GM23248 (cell line): ENCODE measurements at regions not wholly inside any gene's neighbourhood (a gene's known extent, or its start where the extent isn't known, plus 50 kb on each side); places are given as distances from the start of the nearest gene placed in this dataset.

ENCODE experiments used
- DNase-seq: peaks from one replicate; pipeline ENCODE4 v3.0.0-alpha.2; 2015
- H2AFZ ChIP-seq: fragments of 200-600 bp; sonication (generic); 2 replicates; pipeline ENCODE4 v1.6.1; 2016; ENCODE audit warnings: antibody characterized with exemption
- H3F3A ChIP-seq: fragments of 200-600 bp; sonication (generic); 2 replicates; pipeline ENCODE4 v1.6.1; 2016; ENCODE audit warnings: mild to moderate bottlenecking, antibody characterized with exemption, mixed run types; ENCODE audit not compliant: insufficient read depth
- H3K27ac ChIP-seq: fragments of 200-600 bp; sonication (generic); 2 replicates; pipeline ENCODE4 v1.5.1; 2016; ENCODE audit warnings: mild to moderate bottlenecking
- H3K27me3 ChIP-seq: fragments of 200-600 bp; sonication (generic); replicated peaks from 2 replicates; pipeline ENCODE4 v1.6.1; 2016; ENCODE audit warnings: mild to moderate bottlenecking; ENCODE audit not compliant: insufficient read depth
- H3K36me3 ChIP-seq: fragments of 200-600 bp; sonication (generic); 2 replicates; pipeline ENCODE4 v1.6.1; 2016; ENCODE audit warnings: low read depth, mild to moderate bottlenecking
- H3K4me1 ChIP-seq: fragments of 200-600 bp; sonication (generic); 2 replicates; pipeline ENCODE4 v1.6.1; 2016; ENCODE audit warnings: mild to moderate bottlenecking; ENCODE audit not compliant: insufficient read depth
- H3K4me2 ChIP-seq: fragments of 200-600 bp; sonication (generic); one replicate; pipeline ENCODE4 v1.6.1; 2016; ENCODE audit warnings: mild to moderate bottlenecking; ENCODE audit not compliant: unreplicated experiment
- H3K4me3 ChIP-seq: fragments of 200-600 bp; sonication (generic); 2 replicates; pipeline ENCODE4 v1.5.1; 2016; ENCODE audit warnings: mild to moderate bottlenecking
- H3K79me2 ChIP-seq: fragments of 200-600 bp; sonication (generic); 2 replicates; pipeline ENCODE4 v1.6.1; 2016; ENCODE audit warnings: mild to moderate bottlenecking; ENCODE audit not compliant: insufficient read depth
- H3K9ac ChIP-seq: fragments of 200-600 bp; sonication (generic); 2 replicates; pipeline ENCODE4 v1.6.1; 2016; ENCODE audit warnings: mild to moderate bottlenecking
- H3K9me2 ChIP-seq: fragments of 200-600 bp; sonication (generic); 2 replicates; pipeline ENCODE4 v1.6.1; 2016; ENCODE audit warnings: mixed run types, mild to moderate bottlenecking, moderate library complexity; ENCODE audit not compliant: insufficient read depth
- H3K9me3 ChIP-seq: fragments of 200-600 bp; sonication (generic); one replicate; pipeline ENCODE4 v1.6.1; 2017; ENCODE audit warnings: low read depth
- H4K20me1 ChIP-seq: fragments of 200-600 bp; sonication (generic); 2 replicates; pipeline ENCODE4 v1.6.0; 2016; ENCODE audit not compliant: insufficient read depth
- EZH2 ChIP-seq: fragments of 200-600 bp; sonication (generic); IDR thresholded peaks from 2 replicates; pipeline ENCODE4 v1.6.1; 2018; ENCODE audit warnings: antibody characterized with exemption, mild to moderate bottlenecking; ENCODE audit not compliant: insufficient read depth, poor library complexity, severe bottlenecking
- EZH2phosphoT487 ChIP-seq: fragments of 200-600 bp; sonication (generic); IDR thresholded peaks from 2 replicates; pipeline ENCODE4 v1.6.1; 2018; ENCODE audit warnings: antibody characterized with exemption, moderate library complexity, mild to moderate bottlenecking, low read depth; ENCODE audit not compliant: insufficient read depth
- WGBS, 2 experiments: methylation state at CpG; one replicate each; pipeline ENCODE4 v1.1.6; 2015 to 2017; ENCODE audit warnings: low lambda C conversion rate in 2 of 2, low coverage in 1 of 2; ENCODE audit errors: missing lambda C conversion rate in 2 of 2; 5-methylcytosine and 5-hydroxymethylcytosine counted together
- in situ Hi-C: fragments of 300-500 bp; cut with MboI; formaldehyde crosslinking; loops from 2 replicates; pipeline ENCODE4 v1.15.0; 2020

GRCh38 chr11:112477581-112478317, 217.1 kb upstream of the PLET1 start:
- in situ Hi-C loops: no loop called here
- H2AFZ ChIP-seq: no peak overlapping the region
- H3K4me1 ChIP-seq: no peaks in the 10 kb centered on the region
- WGBS, 2 experiments: 73 to 80% methylated on average over 6 of the region's 6 CpGs
- no peak overlapping the region for H3K4me3 ChIP-seq
- H3F3A ChIP-seq: no peaks in the 10 kb centered on the region
- TF ChIP-seq EZH2phosphoT487: no peak
- no peak for TF ChIP-seq EZH2
- no peaks in the 10 kb centered on the region for H3K9me3 ChIP-seq
- H3K9me2 ChIP-seq: no peaks in the 10 kb centered on the region
- peaks cover 4% of the 10 kb centered on the region; the same call in 1 of the 2 replicates for H3K27me3 ChIP-seq
- no peaks in the 10 kb centered on the region for H3K36me3 ChIP-seq
- H3K79me2 ChIP-seq: no peaks in the 10 kb centered on the region
- DNase-seq: no peak
- H3K4me2 ChIP-seq: no peak overlapping the region
- no peak overlapping the region for H3K27ac ChIP-seq
- H3K9ac ChIP-seq: no peak overlapping the region
- H4K20me1 ChIP-seq: no peaks in the 10 kb centered on the region

GRCh38 chr11:112478806-112479205, 218.1 kb upstream of the PLET1 start:
- Histone ChIP-seq H3K9me3 (no peaks in the 10 kb centered on the region), H3K36me3 (no peaks in the 10 kb centered on the region), H3K27me3 (no peaks in the 10 kb centered on the region; the same call in 1 of the 2 replicates), H3K4me3 (no peak overlapping the region), H3K27ac (no peak overlapping the region), H3F3A (no peaks in the 10 kb centered on the region), H3K4me1 (no peaks in the 10 kb centered on the region), H3K9me2 (no peaks in the 10 kb centered on the region), H4K20me1 (no peaks in the 10 kb centered on the region), H3K79me2 (no peaks in the 10 kb centered on the region), H2AFZ (no peak overlapping the region), H3K9ac (no peak overlapping the region), H3K4me2 (no peak overlapping the region)
- WGBS, 2 experiments: 88 to 90% methylated on average over 4 of the region's 4 CpGs
- in situ Hi-C loops: no loop called here
- DNase-seq: no peak
- no peak for TF ChIP-seq EZH2
- TF ChIP-seq EZH2phosphoT487: no peak

DNA sequence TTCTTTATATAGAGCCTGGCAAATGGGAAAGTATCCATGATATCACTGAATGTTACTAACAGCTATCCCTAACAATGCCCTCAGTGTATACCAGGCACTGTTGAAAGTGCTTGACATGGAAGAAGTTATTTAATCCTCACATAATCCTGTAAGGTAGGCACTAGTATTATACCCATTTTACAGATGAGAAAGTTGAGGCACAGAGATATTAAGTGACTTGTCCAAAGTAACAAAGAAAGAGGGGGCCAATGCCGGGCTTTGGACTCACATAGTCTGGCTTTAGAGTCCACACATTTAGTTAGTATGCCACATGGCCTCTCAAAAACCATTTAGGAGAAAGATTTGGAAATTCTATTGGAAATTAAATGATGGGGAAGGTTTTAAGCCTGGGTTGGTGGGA, 220.8 kb upstream of the PLET1 start:
- no peak overlapping the region for H3K27ac ChIP-seq
- 5 to 42% methylated on average over 1 of the region's 1 CpG for WGBS, 2 experiments

DNA sequence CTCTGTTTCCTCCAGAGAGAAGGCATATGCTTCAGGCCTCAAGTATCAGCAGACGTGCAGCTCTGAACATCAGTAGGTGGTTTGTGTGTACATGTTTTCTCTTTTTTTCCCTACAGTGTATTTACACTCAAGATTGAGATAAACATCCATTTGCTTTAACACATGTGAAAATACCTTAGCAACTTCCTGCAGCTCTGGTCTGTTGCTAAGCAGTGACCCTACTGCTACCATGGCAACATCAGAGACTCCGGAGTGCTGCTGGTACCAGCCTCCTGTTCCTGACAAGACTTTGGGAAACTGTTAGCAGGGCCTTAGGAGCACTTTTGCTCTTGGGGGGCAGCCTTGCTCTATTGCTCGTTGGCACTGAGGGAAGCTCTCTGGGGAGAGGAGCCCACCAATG, 221.2 kb upstream of the PLET1 start:
- in situ Hi-C loops: no loop called here
- 55 to 59% methylated on average over 3 of the region's 3 CpGs for WGBS, 2 experiments

More for the DNA sequence above, 220.8 kb upstream of the PLET1 start:
- in situ Hi-C loops: no loop called here
- no peak overlapping the region for H3K9ac ChIP-seq
- H3K79me2 ChIP-seq: no peaks in the 10 kb centered on the region
- no peaks in the 10 kb centered on the region for H3K9me3 ChIP-seq
- no peaks in the 10 kb centered on the region; the same call in 1 of the 2 replicates for H3K27me3 ChIP-seq
- no peak overlapping the region for H3K4me2 ChIP-seq
- TF ChIP-seq EZH2 (no peak), EZH2phosphoT487 (no peak)
- H3K9me2 ChIP-seq: no peaks in the 10 kb centered on the region
- no peaks in the 10 kb centered on the region for H3F3A ChIP-seq
- no peak overlapping the region for H2AFZ ChIP-seq
- no peak overlapping the region for H3K4me3 ChIP-seq
- H3K4me1 ChIP-seq: no peaks in the 10 kb centered on the region
- no peak for DNase-seq
- H4K20me1 ChIP-seq: no peaks in the 10 kb centered on the region
- no peaks in the 10 kb centered on the region for H3K36me3 ChIP-seq

More for the DNA sequence above, 221.2 kb upstream of the PLET1 start:
- Histone ChIP-seq H4K20me1 (no peaks in the 10 kb centered on the region), H3F3A (no peaks in the 10 kb centered on the region), H3K27me3 (no peaks in the 10 kb centered on the region; the same call in 1 of the 2 replicates), H2AFZ (no peak overlapping the region), H3K36me3 (no peaks in the 10 kb centered on the region), H3K4me2 (no peak overlapping the region), H3K9me2 (no peaks in the 10 kb centered on the region), H3K4me3 (no peak overlapping the region), H3K4me1 (no peaks in the 10 kb centered on the region), H3K9me3 (no peaks in the 10 kb centered on the region), H3K79me2 (no peaks in the 10 kb centered on the region), H3K9ac (no peak overlapping the region), H3K27ac (no peak overlapping the region)
- no peak for DNase-seq
- TF ChIP-seq EZH2phosphoT487 (no peak), EZH2 (no peak)
